IMR-90 (cell line): ENCODE measurements at regions not wholly inside any gene's neighbourhood (a gene's known extent, or its start where the extent isn't known, plus 50 kb on each side); places are given as distances from the start of the nearest gene placed in this dataset.

ENCODE experiments used
- ATAC-seq: fragments of 200-7000 bp; cut with Tn5 transposase; 2 replicates; pipeline ENCODE4 v1.9.1; 2020; ENCODE audit warnings: low read depth, mild to moderate bottlenecking, moderate library complexity
- BruUV-seq: library from RNA; stranded (reverse); fragments of 400-500 nt; replicated peaks from 2 replicates; lab custom pipeline; 2021; lab: Mats Ljungman, UMichigan
- CTCF ChIA-PET: fragments of 300-600 bp; formaldehyde crosslinking; extraction: SDS; loops from one replicate; lab custom pipeline; 2021; ENCODE audit warnings: antibody characterized with exemption; lab: Yijun Ruan, JAX
- POLR2A ChIA-PET: fragments of 300-600 bp; sonication (Branson Sonifier 250); formaldehyde crosslinking; loops from one replicate; lab custom pipeline; 2022; ENCODE audit warnings: antibody characterized with exemption; ENCODE audit not compliant: unreplicated experiment; lab: Charles Lee
- DNase-seq: peaks from one replicate; pipeline ENCODE4 v3.0.0; 2013
- H2AFZ ChIP-seq: replicated peaks from 2 replicates; pipeline ENCODE3; 2013; ENCODE audit warnings: low read length, mild to moderate bottlenecking; ENCODE audit not compliant: poor library complexity
- H2AK5ac ChIP-seq: 2 replicates; pipeline ENCODE4 v1.6.1; 2013; ENCODE audit warnings: low read depth, low read length, inconsistent platforms
- H2AK9ac ChIP-seq: replicated peaks from 2 replicates; pipeline ENCODE3; 2013; ENCODE audit warnings: mild to moderate bottlenecking, low read depth, low read length, moderate library complexity; ENCODE audit not compliant: poor library complexity
- H2BK120ac ChIP-seq: 2 replicates; pipeline ENCODE4 v1.6.1; 2013; ENCODE audit warnings: low read depth, low read length, inconsistent platforms
- H2BK15ac ChIP-seq: 3 replicates; pipeline ENCODE4 v1.6.1; 2013; ENCODE audit warnings: low read depth, low read length, inconsistent platforms
- H2BK20ac ChIP-seq: 2 replicates; pipeline ENCODE4 v1.6.1; 2013; ENCODE audit warnings: low read depth, mild to moderate bottlenecking, inconsistent platforms, low read length, moderate library complexity
- H2BK5ac ChIP-seq: 2 replicates; pipeline ENCODE4 v1.6.1; 2013; ENCODE audit warnings: mild to moderate bottlenecking, low read depth, low read length, inconsistent platforms; ENCODE audit not compliant: poor library complexity, severe bottlenecking
- H3K14ac ChIP-seq: replicated peaks from 2 replicates; pipeline ENCODE4 v1.6.1; 2013; ENCODE audit warnings: low read depth, low read length, inconsistent platforms
- H3K18ac ChIP-seq: 2 replicates; pipeline ENCODE4 v1.6.1; 2013; ENCODE audit warnings: low read depth, low read length, control low read depth
- H3K23ac ChIP-seq: 2 replicates; pipeline ENCODE4 v1.6.1; 2013; ENCODE audit warnings: low read depth, low read length, inconsistent platforms
- H3K27ac ChIP-seq: 2 replicates; pipeline ENCODE4 v1.5.1; 2013; ENCODE audit warnings: mild to moderate bottlenecking, control low read depth, low read length; ENCODE audit not compliant: insufficient read depth
- H3K27me3 ChIP-seq: 2 replicates; pipeline ENCODE4 v1.6.1; 2013; ENCODE audit warnings: low read length; ENCODE audit not compliant: control insufficient read depth, insufficient read depth
- H3K36me3 ChIP-seq: 2 replicates; pipeline ENCODE4 v1.6.1; 2013; ENCODE audit warnings: low read length, mixed read lengths; ENCODE audit not compliant: control insufficient read depth, insufficient read depth
- H3K4ac ChIP-seq: 2 replicates; pipeline ENCODE4 v1.6.1; 2013; ENCODE audit warnings: low read depth, low read length, inconsistent platforms
- H3K4me1 ChIP-seq: 2 replicates; pipeline ENCODE4 v1.6.1; 2013; ENCODE audit warnings: low read length, mixed read lengths; ENCODE audit not compliant: control insufficient read depth, insufficient read depth
- H3K4me2 ChIP-seq: 2 replicates; pipeline ENCODE4 v1.6.1; 2013; ENCODE audit warnings: low read depth, mild to moderate bottlenecking, control low read depth, low read length, moderate library complexity
- H3K4me3 ChIP-seq: 2 replicates; pipeline ENCODE4 v1.5.1; 2013; ENCODE audit warnings: low read depth, mild to moderate bottlenecking, control low read depth, low read length, moderate library complexity; ENCODE audit not compliant: insufficient read depth
- H3K56ac ChIP-seq: 2 replicates; pipeline ENCODE4 v1.6.1; 2013; ENCODE audit warnings: low read length, inconsistent platforms; ENCODE audit not compliant: insufficient read depth; ENCODE audit errors: extremely low read depth
- H3K79me1 ChIP-seq, 2 experiments: 2 replicates each; pipeline ENCODE4 v1.6.1; 2013; ENCODE audit warnings: low read length in 2 of 2, inconsistent platforms in 1 of 2, low read depth in 1 of 2
- H3K9ac ChIP-seq: 2 replicates; pipeline ENCODE4 v1.6.1; 2013; ENCODE audit warnings: low read depth, low read length, control low read depth
- H3K9me1 ChIP-seq: 2 replicates; pipeline ENCODE4 v1.6.1; 2013; ENCODE audit warnings: low read length, inconsistent platforms; ENCODE audit not compliant: insufficient read depth
- H3K9me3 ChIP-seq: 2 replicates; pipeline ENCODE4 v1.6.1; 2013; ENCODE audit warnings: low read length; ENCODE audit not compliant: control insufficient read depth, insufficient read depth
- H4K20me1 ChIP-seq: 2 replicates; pipeline ENCODE4 v1.6.1; 2013; ENCODE audit warnings: low read length, inconsistent platforms; ENCODE audit not compliant: insufficient read depth
- H4K5ac ChIP-seq: 2 replicates; pipeline ENCODE4 v1.6.1; 2013; ENCODE audit warnings: mild to moderate bottlenecking, low read depth, low read length, control low read depth
- H4K8ac ChIP-seq, 2 experiments: 2 replicates each; pipeline ENCODE4 v1.6.1; 2013; ENCODE audit warnings: low read depth in 2 of 2, low read length in 2 of 2, control low read depth in 1 of 2, inconsistent platforms in 1 of 2
- H4K91ac ChIP-seq: 2 replicates; pipeline ENCODE4 v1.6.1; 2013; ENCODE audit warnings: low read depth, low read length, inconsistent platforms; ENCODE audit not compliant: insufficient read depth
- BHLHE40 ChIP-seq: fragments of 150-350 bp; IDR thresholded peaks from 2 replicates; pipeline ENCODE4 v1.6.1; 2016; ENCODE audit warnings: mild to moderate bottlenecking, low read depth, low read length
- CEBPB ChIP-seq: IDR thresholded peaks from 2 replicates; pipeline ENCODE4 v1.6.1; 2012; ENCODE audit warnings: low read depth, low read length, improper control_type of control experiment
- FOS ChIP-seq: fragments of 150-350 bp; IDR thresholded peaks from 2 replicates; pipeline ENCODE4 v1.6.1; 2016; ENCODE audit warnings: low read depth, low read length
- MAFK ChIP-seq: IDR thresholded peaks from 2 replicates; pipeline ENCODE4 v1.6.1; 2012; ENCODE audit warnings: low read depth, low read length, improper control_type of control experiment
- MAZ ChIP-seq: IDR thresholded peaks from 2 replicates; pipeline ENCODE4 v1.6.1; 2012; ENCODE audit warnings: low read depth, mild to moderate bottlenecking, low read length, improper control_type of control experiment, moderate library complexity, borderline replicate concordance
- NFE2L2 ChIP-seq: fragments of 150-350 bp; IDR thresholded peaks from 2 replicates; pipeline ENCODE4 v1.6.1; 2016; ENCODE audit warnings: low read depth, mild to moderate bottlenecking, low read length
- POLR2A ChIP-seq: IDR thresholded peaks from 2 replicates; pipeline ENCODE4 v1.6.1; 2012; ENCODE audit warnings: mild to moderate bottlenecking, low read depth, low read length
- RAD21 ChIP-seq: IDR thresholded peaks from 2 replicates; pipeline ENCODE4 v1.6.1; 2012; ENCODE audit warnings: low read length, improper control_type of control experiment
- RCOR1 ChIP-seq: IDR thresholded peaks from 2 replicates; pipeline ENCODE4 v1.6.1; 2012; ENCODE audit warnings: mild to moderate bottlenecking, low read length, improper control_type of control experiment; ENCODE audit not compliant: insufficient replicate concordance
- SMC3 ChIP-seq: fragments of 150-350 bp; IDR thresholded peaks from 2 replicates; pipeline ENCODE4 v1.6.1; 2016; ENCODE audit warnings: low read depth, mild to moderate bottlenecking, antibody characterized with exemption, low read length, moderate library complexity
- WGBS, 2 experiments: methylation state at CpG; one replicate each; pipeline versions ENCODE4 v1.1.5 to v1.1.7; 2013; ENCODE audit warnings: missing lambda C conversion rate in 2 of 2; ENCODE audit not compliant: insufficient read length in 1 of 2; ENCODE audit errors: extremely low coverage in 2 of 2; 5-methylcytosine and 5-hydroxymethylcytosine counted together
- dilution Hi-C: fragments of 300-500 bp; cut with HindIII; formaldehyde crosslinking; loops from one replicate; pipeline ENCODE4 v1.14.3; 2018; ENCODE audit warnings: low sequenced_read_pairs; ENCODE audit not compliant: unreplicated experiment
- in situ Hi-C: fragments of 300-500 bp; cut with MboI; formaldehyde crosslinking; loops from 3 replicates; pipeline ENCODE4 v1.14.3; 2019; ENCODE audit warnings: low sequenced_read_pairs, inconsistent platforms, mixed read lengths
- intact Hi-C: fragments of 100-400 bp; cut with micrococcal nuclease; formaldehyde crosslinking; loops from 2 replicates; pipeline ENCODE4 v1.10.0; 2022
- TF ChIP-seq, protein P1 (sequence below): fragments of 150-350 bp; IDR thresholded peaks from 2 replicates; pipeline ENCODE4 v1.6.1; 2016; ENCODE audit warnings: low read depth, mild to moderate bottlenecking, low read length, moderate library complexity, borderline replicate concordance
- TF ChIP-seq, protein P2 (sequence below): fragments of 150-350 bp; IDR thresholded peaks from 2 replicates; pipeline ENCODE4 v1.6.1; 2017; ENCODE audit warnings: mild to moderate bottlenecking, antibody characterized with exemption, low read length, low read depth
- TF ChIP-seq, protein P3 (sequence below): conservative IDR thresholded peaks from 2 replicates; pipeline ENCODE4 v1.5.1; 2012; ENCODE audit warnings: mild to moderate bottlenecking, low read depth, low read length, improper control_type of control experiment

DNA sequence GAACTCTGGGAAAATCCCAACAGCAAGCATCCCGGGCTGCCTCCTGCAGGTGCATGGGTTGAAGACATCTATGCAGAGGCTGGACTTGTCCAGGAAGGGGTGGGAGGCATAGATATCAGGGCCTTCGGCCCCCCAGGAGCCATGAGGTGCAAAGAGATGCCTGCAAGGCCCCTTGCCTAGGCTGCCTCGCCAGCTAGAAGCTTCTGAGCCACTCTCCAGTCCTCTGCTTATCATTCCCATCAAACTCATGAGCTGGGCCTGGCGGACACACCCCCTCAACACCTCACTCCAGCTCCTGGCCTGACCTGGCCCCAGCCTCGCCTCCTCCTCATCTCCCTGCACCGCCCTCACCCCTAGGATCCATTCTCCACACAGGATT is 152.4 kb upstream of the PTPN1 start:
- Histone ChIP-seq H3K9ac (no peak overlapping the region), H3K23ac (no peak overlapping the region), H2BK15ac (no peak overlapping the region), H4K8ac (no peak overlapping the region), H2AK5ac (0 out of 2 replicates have a peak overlapping the region, but pooled peaks have one; percentile 7), H3K9me3 (no peaks in the 10 kb centered on the region), H4K5ac (no peak overlapping the region), H3K79me1 (no peaks in the 10 kb centered on the region), H3K27me3 (no peaks in the 10 kb centered on the region), H2BK20ac (no peak overlapping the region), H2BK120ac (no peak overlapping the region), H3K18ac (no peak overlapping the region), H3K4me3 (no peak overlapping the region), H3K4ac (no peak overlapping the region), H4K20me1 (no peaks in the 10 kb centered on the region), H4K91ac (no peak overlapping the region), H3K9me1 (no peaks in the 10 kb centered on the region), H3K4me1 (no peaks in the 10 kb centered on the region), H3K4me2 (no peak overlapping the region), H3K36me3 (no peaks in the 10 kb centered on the region), H3K14ac (no peak overlapping the region), H3K27ac (no peak overlapping the region), H3K56ac (no peak overlapping the region), H2BK5ac (no peak overlapping the region), H2AFZ (peak overlapping the region; percentile 43), H2AK9ac (peak overlapping the region; percentile 55)
- ATAC-seq (no peak), DNase-seq (no peak)
- BruUV-seq: no TSS peak
- ChIA-PET POLR2A (no interaction called here), CTCF (no interaction called here)
- 100% methylated on average over 1 of the region's 6 CpGs; no CpG with 5 or more reads in 1 of the 2 experiments for WGBS, 2 experiments
- in situ Hi-C loops (no loop called here), dilution Hi-C loops (no loop called here), intact Hi-C loops (no loop called here)
- TF ChIP-seq, protein P1, sequence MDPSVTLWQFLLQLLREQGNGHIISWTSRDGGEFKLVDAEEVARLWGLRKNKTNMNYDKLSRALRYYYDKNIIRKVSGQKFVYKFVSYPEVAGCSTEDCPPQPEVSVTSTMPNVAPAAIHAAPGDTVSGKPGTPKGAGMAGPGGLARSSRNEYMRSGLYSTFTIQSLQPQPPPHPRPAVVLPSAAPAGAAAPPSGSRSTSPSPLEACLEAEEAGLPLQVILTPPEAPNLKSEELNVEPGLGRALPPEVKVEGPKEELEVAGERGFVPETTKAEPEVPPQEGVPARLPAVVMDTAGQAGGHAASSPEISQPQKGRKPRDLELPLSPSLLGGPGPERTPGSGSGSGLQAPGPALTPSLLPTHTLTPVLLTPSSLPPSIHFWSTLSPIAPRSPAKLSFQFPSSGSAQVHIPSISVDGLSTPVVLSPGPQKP: no peak
- TF ChIP-seq, protein P2, sequence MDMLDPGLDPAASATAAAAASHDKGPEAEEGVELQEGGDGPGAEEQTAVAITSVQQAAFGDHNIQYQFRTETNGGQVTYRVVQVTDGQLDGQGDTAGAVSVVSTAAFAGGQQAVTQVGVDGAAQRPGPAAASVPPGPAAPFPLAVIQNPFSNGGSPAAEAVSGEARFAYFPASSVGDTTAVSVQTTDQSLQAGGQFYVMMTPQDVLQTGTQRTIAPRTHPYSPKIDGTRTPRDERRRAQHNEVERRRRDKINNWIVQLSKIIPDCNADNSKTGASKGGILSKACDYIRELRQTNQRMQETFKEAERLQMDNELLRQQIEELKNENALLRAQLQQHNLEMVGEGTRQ: no peak
- TF ChIP-seq NFE2L2 (no peak), MAZ (no peak), MAFK (no peak), FOS (no peak), BHLHE40 (no peak), CEBPB (no peak), SMC3 (no peak), POLR2A (no peak), RAD21 (no peak), RCOR1 (no peak)
- TF ChIP-seq, protein P3, sequence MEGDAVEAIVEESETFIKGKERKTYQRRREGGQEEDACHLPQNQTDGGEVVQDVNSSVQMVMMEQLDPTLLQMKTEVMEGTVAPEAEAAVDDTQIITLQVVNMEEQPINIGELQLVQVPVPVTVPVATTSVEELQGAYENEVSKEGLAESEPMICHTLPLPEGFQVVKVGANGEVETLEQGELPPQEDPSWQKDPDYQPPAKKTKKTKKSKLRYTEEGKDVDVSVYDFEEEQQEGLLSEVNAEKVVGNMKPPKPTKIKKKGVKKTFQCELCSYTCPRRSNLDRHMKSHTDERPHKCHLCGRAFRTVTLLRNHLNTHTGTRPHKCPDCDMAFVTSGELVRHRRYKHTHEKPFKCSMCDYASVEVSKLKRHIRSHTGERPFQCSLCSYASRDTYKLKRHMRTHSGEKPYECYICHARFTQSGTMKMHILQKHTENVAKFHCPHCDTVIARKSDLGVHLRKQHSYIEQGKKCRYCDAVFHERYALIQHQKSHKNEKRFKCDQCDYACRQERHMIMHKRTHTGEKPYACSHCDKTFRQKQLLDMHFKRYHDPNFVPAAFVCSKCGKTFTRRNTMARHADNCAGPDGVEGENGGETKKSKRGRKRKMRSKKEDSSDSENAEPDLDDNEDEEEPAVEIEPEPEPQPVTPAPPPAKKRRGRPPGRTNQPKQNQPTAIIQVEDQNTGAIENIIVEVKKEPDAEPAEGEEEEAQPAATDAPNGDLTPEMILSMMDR: no peak
